ENCODE measurements at regions not wholly inside any gene's neighbourhood (a gene's known extent, or its start where the extent isn't known, plus 50 kb on each side); places are given as distances from the start of the nearest gene placed in this dataset.

GRCh38 chr6:159480471-159480870, 212.6 kb downstream of the SOD2 start:
- DNase-seq (ENCODE audit: low read depth in 2 of 2), result no peak

DNA sequence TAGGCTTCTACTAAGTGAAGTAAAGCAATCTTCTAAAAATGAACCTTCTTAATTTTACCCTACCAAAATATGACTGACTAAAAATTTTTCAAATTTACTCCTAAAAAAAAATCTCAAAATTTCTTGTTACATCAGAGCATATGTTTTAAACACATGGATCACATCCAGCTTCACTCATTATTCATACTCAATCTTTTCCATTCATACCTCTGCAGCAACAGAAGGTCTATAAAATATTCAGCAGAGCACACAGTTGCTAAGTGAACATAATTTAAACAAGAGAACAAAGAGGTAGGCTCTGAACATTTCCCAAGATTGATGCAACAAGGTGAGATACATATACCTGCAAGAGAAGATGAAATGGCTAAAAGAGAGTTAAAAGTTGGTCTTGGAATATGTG, 213.9 kb downstream of the SOD2 start:
- no peak for DNase-seq (ENCODE audit: low read depth in 2 of 2)

GRCh38 chr6:159473475-159474263, 219.4 kb downstream of the SOD2 start:
- DNase-seq (ENCODE audit: low read depth in 2 of 2), result no peak

DNA sequence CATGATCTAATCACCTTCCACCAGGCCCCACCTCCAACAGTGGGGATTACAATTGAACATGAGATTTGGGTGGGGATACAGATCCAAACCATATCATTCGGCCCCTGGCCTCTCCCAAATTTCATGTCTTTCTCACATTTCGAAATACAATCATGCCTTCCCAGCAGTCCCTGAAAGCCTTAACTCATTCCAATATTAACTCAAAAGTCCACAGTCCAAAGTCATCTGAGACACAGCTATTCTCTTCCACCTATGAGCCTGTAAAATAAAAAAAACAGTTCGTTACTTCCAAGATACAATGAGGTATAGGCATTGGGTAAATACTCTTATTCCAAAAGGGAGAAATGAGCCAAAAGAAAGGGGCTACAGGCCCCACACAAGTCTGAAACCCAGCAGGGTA, 222.6 kb downstream of the SOD2 start:
- no peak for DNase-seq (ENCODE audit: low read depth in 2 of 2)

DNA sequence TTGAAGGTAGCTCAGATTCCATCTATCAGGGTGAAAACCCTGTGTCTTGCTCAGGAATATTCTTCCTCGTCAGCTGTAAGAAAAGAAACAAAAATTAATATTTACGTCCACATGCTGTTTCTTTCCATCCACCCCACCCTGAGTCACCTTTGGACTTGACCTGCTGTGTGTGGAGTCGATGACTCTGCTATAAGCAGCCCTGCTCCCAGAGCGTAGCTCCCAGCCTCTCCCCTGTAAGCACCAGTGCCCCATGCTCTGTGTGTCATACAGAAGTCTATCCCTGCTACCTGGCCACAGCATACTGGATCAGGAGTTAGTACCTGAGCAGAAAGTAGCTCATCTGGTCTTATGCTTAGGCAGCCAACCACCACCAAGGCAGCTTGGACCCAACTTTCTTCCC, 223.6 kb downstream of the SOD2 start:
- no peak for DNase-seq (ENCODE audit: low read depth in 2 of 2)

GRCh38 chr6:159468994-159469393, 224.0 kb downstream of the SOD2 start:
- no peak for DNase-seq (ENCODE audit: low read depth in 2 of 2)

- DNase-seq (ENCODE audit: low read depth in 2 of 2), result no peak
Measured at GRCh38 chr6:159467473-159468041, 225.5 kb downstream of the SOD2 start.

GRCh38 chr6:159466926-159467325, 226.1 kb downstream of the SOD2 start:
- no peak for DNase-seq (ENCODE audit: low read depth in 2 of 2)

- DNase-seq (ENCODE audit: low read depth in 2 of 2), result no peak
Measured at GRCh38 chr6:159464816-159465215, 228.2 kb downstream of the SOD2 start.

- DNase-seq (ENCODE audit: low read depth in 2 of 2), result no peak
Measured at GRCh38 chr6:159463119-159463829, 229.8 kb downstream of the SOD2 start.

- DNase-seq (ENCODE audit: low read depth in 2 of 2), result no peak
Measured at GRCh38 chr6:159462431-159462830, 230.6 kb downstream of the SOD2 start.

GRCh38 chr6:159461998-159462397, 231.0 kb downstream of the SOD2 start:
- DNase-seq (ENCODE audit: low read depth in 2 of 2), result no peak

GRCh38 chr6:159461266-159461665, 231.8 kb downstream of the SOD2 start:
- DNase-seq (ENCODE audit: low read depth in 2 of 2), result no peak

DNA sequence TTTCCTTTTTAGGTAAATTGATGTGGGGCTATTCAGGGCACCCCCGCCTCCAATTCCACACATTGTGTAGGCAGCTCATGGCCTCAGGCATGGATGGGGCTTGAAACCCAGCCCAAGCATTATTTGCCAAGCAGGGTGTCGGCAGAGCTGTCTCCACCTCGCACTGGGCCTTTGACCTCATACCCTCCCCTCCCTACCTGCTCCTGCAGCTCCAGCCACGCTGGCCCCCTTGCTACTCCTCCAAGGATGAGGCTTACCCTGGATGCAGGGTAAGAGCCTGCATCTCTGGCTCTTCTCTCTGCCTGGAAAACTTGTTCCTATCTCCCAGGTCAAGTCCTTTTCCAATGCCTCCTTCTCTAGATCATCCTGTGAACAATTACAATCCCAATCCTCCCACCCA, 232.6 kb downstream of the SOD2 start:
- no peak for DNase-seq (ENCODE audit: low read depth in 2 of 2)

- DNase-seq (ENCODE audit: low read depth in 2 of 2), result no peak
Measured at GRCh38 chr6:159456349-159456748, 236.7 kb downstream of the SOD2 start.

DNA sequence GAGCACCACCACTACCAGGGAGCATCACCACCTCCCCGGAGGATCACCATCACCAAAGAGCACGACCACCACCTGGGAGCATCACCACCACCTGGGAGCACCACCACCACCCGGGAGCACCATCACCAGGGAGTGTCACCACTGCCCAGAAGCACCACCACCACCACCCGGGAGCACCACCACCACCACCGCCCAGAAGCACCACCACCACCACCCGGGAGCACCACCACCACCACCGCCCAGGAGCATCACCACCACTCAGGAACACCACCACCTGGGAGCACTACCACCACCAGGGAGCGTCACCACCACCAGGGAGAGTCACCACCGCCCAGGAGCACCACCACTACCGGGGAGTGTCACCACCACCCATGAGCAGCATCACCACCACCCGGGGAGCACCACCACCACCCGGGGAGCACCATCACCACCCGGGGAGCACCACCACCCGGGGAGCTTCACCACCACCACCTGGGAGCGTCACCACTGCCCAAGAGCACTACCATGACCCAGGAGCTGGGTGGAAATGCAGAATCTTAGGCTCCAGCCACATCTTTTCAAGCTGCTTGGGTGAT, 237.3 kb downstream of the SOD2 start:
- no peak for DNase-seq (ENCODE audit: low read depth in 2 of 2)

- no peak for DNase-seq (ENCODE audit: low read depth in 2 of 2)
Measured at GRCh38 chr6:159450815-159451465, 242.1 kb downstream of the SOD2 start.

DNA sequence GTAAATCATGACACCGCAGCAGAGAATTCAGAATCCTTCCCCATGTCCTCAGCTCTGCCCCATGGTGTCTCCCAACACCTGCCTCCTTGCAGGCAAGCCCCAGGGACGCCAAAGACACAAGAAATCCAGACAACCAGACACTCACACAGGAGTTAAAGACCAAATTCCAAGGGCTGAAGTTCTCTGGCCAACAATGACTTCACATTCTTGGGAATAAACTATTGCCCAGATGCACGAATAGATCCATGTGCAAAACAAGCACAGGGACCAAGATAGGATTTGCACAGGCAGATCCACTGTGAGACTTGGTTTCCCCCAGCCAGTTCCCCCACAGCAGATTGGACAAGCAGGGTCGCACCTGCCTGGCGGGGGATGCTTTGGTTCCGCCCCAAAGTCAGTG, 246.7 kb downstream of the SOD2 start:
- DNase-seq (ENCODE audit: low read depth in 2 of 2), result no peak

- no peak for DNase-seq (ENCODE audit: low read depth in 2 of 2)
Measured at GRCh38 chr6:159445351-159445750, 247.7 kb downstream of the SOD2 start.

GRCh38 chr6:159444056-159444760, 248.8 kb downstream of the SOD2 start:
- DNase-seq (ENCODE audit: low read depth in 2 of 2), result no peak

- DNase-seq (ENCODE audit: low read depth in 2 of 2), result no peak
Measured at GRCh38 chr6:159443417-159443920, 249.6 kb downstream of the SOD2 start.

- DNase-seq (ENCODE audit: low read depth in 2 of 2), result no peak
Measured at GRCh38 chr6:159441704-159441981, 251.4 kb downstream of the SOD2 start.
